Tibial nerve (tissue), 4 donors: ENCODE measurements at regions not wholly inside any gene's neighbourhood (a gene's known extent, or its start where the extent isn't known, plus 50 kb on each side); places are given as distances from the start of the nearest gene placed in this dataset.

Experiments
- DNase-seq, 2 donors: peaks; one replicate each; pipeline ENCODE4 v3.0.0-alpha.2; 2019; ENCODE audit warnings: low spot score in 2 of 2
- H3K27ac ChIP-seq, 4 donors: fragments of 200-600 bp; sonication (generic) in 3 of 4; one replicate each; pipeline ENCODE4 v1.5.1; 2017 to 2019; ENCODE audit warnings: mild to moderate bottlenecking in 1 of 4
- H3K27me3 ChIP-seq, 2 donors: fragments of 200-600 bp; sonication (generic) in 1 of 2; one replicate each; pipeline versions ENCODE4 v1.5.1 to v1.6.0; 2017 to 2019
- H3K36me3 ChIP-seq, 3 donors: fragments of 200-600 bp; sonication (generic); one replicate each; pipeline ENCODE4 v1.5.1; 2018 to 2019
- H3K4me1 ChIP-seq, 4 donors: fragments of 200-600 bp; sonication (generic) in 3 of 4; one replicate each; pipeline ENCODE4 v1.5.1; 2017 to 2019
- H3K4me3 ChIP-seq, 4 donors: fragments of 200-600 bp; sonication (generic) in 3 of 4; one replicate each; pipeline ENCODE4 v1.5.1; 2017 to 2019; ENCODE audit warnings: mild to moderate bottlenecking in 1 of 4, moderate library complexity in 1 of 4
- H3K9me3 ChIP-seq, 4 donors: fragments of 200-600 bp; sonication (generic) in 3 of 4; one replicate each; pipeline ENCODE4 v1.5.1; 2017 to 2019
- CTCF ChIP-seq, 5 experiments: fragments of 200-600 bp in 3 of 5; fragments of 450-650 bp in 2 of 5; sonication (generic) in 3 of 5; IDR thresholded peaks; one replicate each; pipeline ENCODE4 v1.5.1; 2016 to 2019; ENCODE audit warnings: antibody characterized with exemption in 5 of 5, mild to moderate bottlenecking in 3 of 5, moderate library complexity in 2 of 5
- EP300 ChIP-seq, 2 donors: sonication (generic); formaldehyde crosslinking; IDR thresholded peaks; one replicate each; pipeline ENCODE4 v1.6.1; 2017; ENCODE audit warnings: antibody characterized with exemption in 2 of 2, mild to moderate bottlenecking in 1 of 2
- POLR2A ChIP-seq, 2 donors: fragments of 450-650 bp; IDR thresholded peaks; one replicate each; pipeline ENCODE4 v1.6.1; 2017; ENCODE audit warnings: antibody characterized with exemption in 2 of 2, mild to moderate bottlenecking in 2 of 2, moderate library complexity in 2 of 2
- WGBS, 2 donors: methylation state at CpG; one replicate each; pipeline ENCODE4 v1.1.5; 2018; 5-methylcytosine and 5-hydroxymethylcytosine counted together

- H3K4me3 ChIP-seq: no peak overlapping the region
- TF ChIP-seq CTCF (IDR thresholded peaks at IDR 0.05) (no peak), EP300 (IDR thresholded peaks at IDR 0.05) (no peak), POLR2A (IDR thresholded peaks at IDR 0.05) (no peak)
- WGBS, 2 donors: 87 to 90% methylated on average over 9 of the region's 9 CpGs
- no peak for DNase-seq
- H3K4me1 ChIP-seq: no peaks in the 10 kb centered on the region
- H3K36me3 ChIP-seq: no peaks in the 10 kb centered on the region
- H3K27ac ChIP-seq: no peak overlapping the region
- H3K27me3 ChIP-seq: no peaks in the 10 kb centered on the region
- H3K9me3 ChIP-seq: no peaks in the 10 kb centered on the region
Observed at GRCh38 chr7:153454306-153454705, 597.9 kb upstream of the DPP6 start.

GRCh38 chr7:153457746-153458145 lies 594.5 kb upstream of the DPP6 start:
- no peak for TF ChIP-seq EP300 (IDR thresholded peaks at IDR 0.05)
- TF ChIP-seq POLR2A (IDR thresholded peaks at IDR 0.05): no peak
- no peak for TF ChIP-seq CTCF (IDR thresholded peaks at IDR 0.05)
- H3K4me3 ChIP-seq: no peak overlapping the region
- H3K9me3 ChIP-seq: peaks cover 0 to 4% (median 0%) of the 10 kb centered on the region in 4 donors
- H3K36me3 ChIP-seq: no peaks in the 10 kb centered on the region
- no peaks in the 10 kb centered on the region for H3K4me1 ChIP-seq
- DNase-seq: no peak
- H3K27me3 ChIP-seq: no peaks in the 10 kb centered on the region
- WGBS, 2 donors: 56 to 57% methylated on average over 7 of the region's 7 CpGs
- H3K27ac ChIP-seq: no peak overlapping the region

- Histone ChIP-seq H3K4me1 (no peaks in the 10 kb centered on the region), H3K27ac (no peak overlapping the region), H3K27me3 (no peaks in the 10 kb centered on the region), H3K36me3 (no peaks in the 10 kb centered on the region), H3K9me3 (no peaks in the 10 kb centered on the region), H3K4me3 (no peak overlapping the region)
- WGBS, 2 donors: 54 to 58% methylated on average over 9 of the region's 9 CpGs
- DNase-seq: no peak
- no peak for TF ChIP-seq EP300 (IDR thresholded peaks at IDR 0.05)
- TF ChIP-seq POLR2A (IDR thresholded peaks at IDR 0.05): no peak
- no peak for TF ChIP-seq CTCF (IDR thresholded peaks at IDR 0.05)
Observed at GRCh38 chr7:153470004-153470671, 582.1 kb upstream of the DPP6 start.

- Histone ChIP-seq H3K4me1 (no peaks in the 10 kb centered on the region), H3K9me3 (no peaks in the 10 kb centered on the region), H3K27ac (no peak overlapping the region), H3K4me3 (no peak overlapping the region), H3K36me3 (no peaks in the 10 kb centered on the region), H3K27me3 (no peaks in the 10 kb centered on the region)
- TF ChIP-seq CTCF (IDR thresholded peaks at IDR 0.05) (no peak), POLR2A (IDR thresholded peaks at IDR 0.05) (no peak), EP300 (IDR thresholded peaks at IDR 0.05) (no peak)
- DNase-seq: no peak
- WGBS, 2 donors: 77 to 96% methylated on average over 7 of the region's 7 CpGs
Observed at GRCh38 chr7:153472516-153472915, 579.7 kb upstream of the DPP6 start.

GRCh38 chr7:153473185-153473584 lies 579.0 kb upstream of the DPP6 start:
- TF ChIP-seq EP300 (IDR thresholded peaks at IDR 0.05) (no peak), CTCF (IDR thresholded peaks at IDR 0.05) (no peak), POLR2A (IDR thresholded peaks at IDR 0.05) (no peak)
- no peak overlapping the region for H3K27ac ChIP-seq
- H3K36me3 ChIP-seq: no peaks in the 10 kb centered on the region
- peaks cover 0 to 2% (median 0%) of the 10 kb centered on the region in 4 donors for H3K9me3 ChIP-seq
- H3K27me3 ChIP-seq: no peaks in the 10 kb centered on the region
- no peaks in the 10 kb centered on the region for H3K4me1 ChIP-seq
- H3K4me3 ChIP-seq: no peak overlapping the region
- 59 to 67% methylated on average over 1 of the region's 1 CpG for WGBS, 2 donors
- no peak for DNase-seq
